Dermis microvascular lymphatic vessel endothelial cell (primary cell): ENCODE measurements at regions not wholly inside any gene's neighbourhood (a gene's known extent, or its start where the extent isn't known, plus 50 kb on each side); places are given as distances from the start of the nearest gene placed in this dataset.
"Not testable (repeated sequence)": the region's sequence is repeated elsewhere in the genome, so short reads cannot be mapped to it uniquely, and the experiment has no call there.

Experiments
- DNase-seq, 2 donors: peaks; one replicate each; pipeline versions ENCODE4 v3.0.0 to v3.0.0-alpha.2; 2010; ENCODE audit warnings: low read depth in 2 of 2

- DNase-seq = not testable (repeated sequence)
Observed at GRCh38 chr10:100638969-100639368, 103.2 kb downstream of the HIF1AN start.

GRCh38 chr10:100642295-100642994 is 102.9 kb upstream of the PAX2 start:
- no peak for DNase-seq

DNA sequence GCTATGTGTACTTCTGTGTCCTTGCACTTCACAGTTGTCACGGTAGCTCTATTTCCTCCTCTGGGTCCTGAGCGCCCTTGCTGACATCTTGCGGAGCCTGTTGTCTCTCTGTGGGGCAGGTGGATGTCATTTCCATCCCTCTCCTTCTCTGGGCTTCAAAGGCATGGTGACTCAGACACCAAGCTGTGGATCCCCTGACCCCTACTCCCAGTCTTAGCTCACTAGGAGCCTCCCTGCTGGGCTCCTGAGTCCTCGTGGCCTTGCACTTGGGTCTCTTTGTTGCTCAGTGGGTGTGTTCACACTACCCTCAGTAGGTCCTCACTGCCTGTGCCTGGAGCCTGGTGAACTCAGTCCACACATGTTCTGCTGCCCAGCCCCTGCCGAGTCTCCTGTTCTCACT is 100.3 kb upstream of the PAX2 start:
- no peak for DNase-seq

DNA sequence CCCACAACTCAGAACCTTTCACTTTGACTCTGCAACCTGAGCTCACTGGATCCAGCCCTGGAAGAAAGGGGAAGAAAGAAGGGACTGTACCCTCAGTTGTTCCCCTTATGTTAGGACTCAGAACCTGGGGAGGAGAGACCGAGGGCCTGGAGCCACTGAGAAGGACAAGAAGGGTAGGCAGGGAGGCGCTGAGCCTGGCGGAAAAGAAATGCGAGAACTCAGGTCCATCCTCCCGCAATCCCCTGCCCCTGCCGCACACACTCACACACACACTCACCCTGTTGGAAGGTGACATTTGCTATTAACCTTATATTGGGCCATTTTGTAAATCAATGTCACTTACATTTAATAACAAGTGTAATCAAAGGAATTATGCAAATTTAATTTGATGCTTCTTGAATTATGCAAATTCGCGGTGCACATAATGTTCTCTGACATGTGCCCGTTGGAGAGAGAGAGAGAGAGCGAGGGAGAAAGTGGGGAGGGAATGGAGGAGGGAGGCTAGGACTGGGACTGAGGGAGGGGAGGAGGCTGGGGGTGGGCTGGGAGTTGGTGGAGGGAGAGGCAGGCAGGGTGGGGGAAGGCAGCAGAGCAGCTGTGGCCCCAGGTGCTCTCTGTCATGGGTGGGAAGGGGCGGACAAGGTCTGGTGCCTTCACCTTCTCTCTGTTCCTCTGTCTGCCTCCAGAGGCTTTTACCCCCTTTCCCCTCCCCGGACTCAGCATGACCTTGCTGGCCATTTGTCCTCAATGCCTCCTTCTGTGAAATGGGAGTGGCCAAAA is 99.6 kb upstream of the PAX2 start:
- no peak for DNase-seq

- no peak for DNase-seq
Observed at GRCh38 chr10:100647928-100648327, 97.5 kb upstream of the PAX2 start.

- no peak for DNase-seq
Observed at GRCh38 chr10:100650693-100651092, 94.7 kb upstream of the PAX2 start.

DNA sequence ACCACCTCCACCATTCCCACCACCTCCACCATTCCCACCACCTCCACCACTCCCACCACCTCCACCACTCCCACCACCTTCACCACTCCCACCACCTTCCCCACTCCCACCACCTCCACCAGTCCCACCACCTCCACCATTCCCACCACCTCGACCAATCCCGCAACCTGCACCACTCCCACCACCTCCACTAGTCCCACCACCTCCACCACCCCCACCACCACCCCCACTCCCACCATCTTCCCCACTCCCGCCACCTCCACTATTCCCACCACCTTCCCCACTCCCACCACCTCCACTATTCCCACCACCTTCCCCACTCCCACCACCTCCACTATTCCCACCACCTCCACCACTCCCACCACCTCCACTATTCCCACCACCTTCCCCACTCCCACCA is 94.3 kb upstream of the PAX2 start:
- DNase-seq = not testable (repeated sequence)

GRCh38 chr10:100651916-100652315 is 93.5 kb upstream of the PAX2 start:
- DNase-seq = no peak

DNA sequence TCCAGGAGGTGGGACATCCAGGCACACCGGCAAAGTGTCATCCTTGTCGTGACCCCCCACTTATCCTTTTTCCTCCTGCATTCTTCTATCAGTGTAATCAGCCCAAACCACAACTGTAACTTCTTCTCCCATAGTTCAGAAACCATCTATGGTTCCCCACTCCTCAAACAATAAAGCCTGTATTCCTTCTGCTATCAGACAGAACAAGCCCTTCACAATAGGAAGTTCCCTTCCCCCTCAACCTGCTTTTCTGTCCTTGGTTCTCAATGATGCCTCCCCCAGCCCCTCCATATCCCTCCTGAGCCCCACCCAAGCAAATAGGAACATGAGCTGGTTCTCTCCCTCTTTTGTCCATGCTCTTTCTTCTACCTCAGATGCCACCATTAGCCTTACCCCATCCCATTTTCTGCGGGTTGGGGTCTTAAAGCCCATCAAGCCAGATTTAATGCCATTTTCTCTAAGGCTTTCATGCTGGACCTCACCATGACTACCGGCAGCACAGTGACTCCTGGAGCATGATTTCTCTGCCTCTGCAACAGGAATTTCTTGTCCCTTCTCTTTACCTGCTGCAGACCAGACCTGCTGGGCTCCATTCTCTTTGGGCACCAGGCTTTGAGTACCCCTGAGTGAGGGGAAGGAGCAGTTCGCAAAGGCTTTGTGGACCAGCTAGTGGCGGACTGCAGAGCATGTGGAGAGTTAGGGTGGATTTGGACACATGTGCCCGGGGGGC is 92.8 kb upstream of the PAX2 start:
- DNase-seq = no peak

DNA sequence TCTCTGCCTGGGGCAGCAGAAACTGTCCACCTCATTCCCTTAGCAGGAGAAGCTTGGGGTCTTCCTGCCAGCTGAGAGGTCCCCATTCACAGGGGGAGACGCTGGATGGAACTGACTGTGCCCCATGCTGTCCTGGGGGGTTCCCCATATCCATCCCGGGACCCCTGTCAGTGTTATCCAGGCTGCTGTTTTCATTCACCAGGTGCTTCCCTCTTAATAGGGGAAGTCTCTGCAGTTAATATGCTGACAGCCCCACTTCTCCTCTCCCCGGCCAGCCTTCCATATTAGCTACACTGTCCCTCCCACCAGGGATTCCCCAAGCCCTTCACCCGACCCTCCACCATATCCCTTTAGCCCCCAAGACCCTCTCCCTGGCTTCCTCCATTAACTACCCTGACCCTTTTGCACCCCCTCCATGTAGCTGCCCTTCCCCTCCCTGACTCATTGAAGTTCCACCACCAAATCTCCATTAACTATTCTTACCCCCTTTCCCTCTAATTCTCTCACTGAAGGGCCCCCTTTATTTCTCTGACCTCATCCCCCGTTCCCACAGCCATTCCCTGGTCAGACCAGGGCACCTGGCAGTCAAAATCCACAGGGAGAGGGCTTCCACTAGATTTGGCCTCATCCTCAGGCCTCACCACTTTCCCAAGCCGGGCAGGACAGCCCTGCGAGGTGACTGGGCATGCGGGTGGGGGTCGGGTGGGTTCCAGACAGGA is 92.0 kb upstream of the PAX2 start:
- no peak for DNase-seq

DNA sequence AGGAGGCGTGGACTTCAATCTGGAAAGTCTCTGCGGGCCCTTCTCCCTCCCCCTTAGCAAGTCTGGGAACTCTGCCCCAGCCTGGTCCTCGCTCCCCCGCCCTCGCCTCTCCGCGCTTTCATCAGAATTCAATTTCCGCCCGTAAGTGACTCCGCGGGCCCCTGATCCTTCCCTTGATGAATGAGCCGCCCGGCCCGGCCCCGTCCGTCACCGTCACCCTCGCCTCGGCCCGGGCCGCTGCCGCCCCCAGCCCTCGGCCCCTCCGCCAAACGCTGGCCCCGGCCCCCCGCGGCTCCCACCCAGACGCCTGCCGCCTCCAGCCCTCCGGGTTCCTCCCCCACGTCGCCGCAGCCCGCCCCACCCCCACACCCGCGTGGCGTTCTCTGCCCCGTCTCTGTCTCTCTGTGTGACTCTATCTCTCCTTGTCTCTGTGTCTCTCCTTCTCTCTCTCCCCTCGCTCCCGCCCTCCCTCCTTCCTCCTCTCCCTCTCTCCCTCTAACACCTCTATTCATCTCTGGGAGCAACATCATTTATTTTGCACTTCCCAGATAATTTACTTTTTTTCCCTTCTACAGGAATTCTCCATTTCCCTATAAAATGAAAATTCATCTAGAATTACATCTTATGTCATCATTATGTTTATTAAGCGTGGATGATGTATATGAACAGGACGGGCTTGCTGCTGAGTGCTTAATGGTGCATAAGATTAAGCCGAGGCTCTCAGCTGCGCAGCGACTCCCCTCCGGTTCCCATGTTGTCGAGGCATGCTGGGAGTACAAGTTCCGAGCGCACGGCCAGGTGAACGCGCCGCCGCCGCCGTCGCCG is 91.2 kb upstream of the PAX2 start:
- no peak for DNase-seq

GRCh38 chr10:100654782-100655325 is 90.5 kb upstream of the PAX2 start:
- no peak for DNase-seq

DNA sequence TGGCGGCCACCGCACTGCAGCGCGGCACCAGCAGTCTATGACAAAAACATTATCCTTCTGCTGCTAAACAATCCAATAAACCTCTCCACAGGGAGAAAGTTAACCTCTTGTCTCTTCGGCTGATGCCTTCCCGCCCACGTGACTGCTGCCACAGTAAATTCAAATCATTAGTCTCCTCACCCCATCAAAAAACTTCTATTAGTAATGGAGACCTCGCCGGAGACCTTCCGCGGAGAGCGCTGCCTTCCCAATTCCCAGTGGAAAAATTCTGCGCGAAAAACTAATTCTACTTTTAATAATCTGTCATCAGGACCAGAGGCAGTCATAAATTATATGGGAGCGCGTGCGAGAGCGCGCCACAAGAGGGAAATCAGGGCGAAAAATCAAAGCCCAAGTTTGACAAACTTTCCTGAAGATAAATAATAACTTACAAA is 90.0 kb upstream of the PAX2 start:
- DNase-seq = no peak

GRCh38 chr10:100655760-100656421 is 89.5 kb upstream of the PAX2 start:
- no peak for DNase-seq

DNA sequence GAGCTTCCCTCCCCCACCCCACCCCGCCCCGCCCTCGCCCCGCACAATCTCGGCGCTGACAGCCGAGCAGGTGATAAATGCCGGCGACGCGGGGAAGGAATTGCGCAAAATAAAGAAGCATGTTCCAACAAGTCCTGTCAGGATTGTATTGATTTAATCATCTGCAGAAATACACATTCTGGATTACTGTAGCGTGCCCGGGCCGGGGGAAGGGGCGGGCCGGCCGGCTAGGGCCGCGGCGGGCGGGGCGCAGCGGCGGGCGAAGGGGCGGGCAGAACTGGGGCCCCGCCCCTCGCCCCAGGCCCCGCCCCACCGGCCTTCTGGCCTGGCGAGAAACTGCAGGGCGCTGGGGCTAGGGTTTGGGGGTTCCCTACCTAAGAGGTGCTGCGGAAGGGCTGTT is 88.9 kb upstream of the PAX2 start:
- DNase-seq = no peak

GRCh38 chr10:100658269-100658668 is 87.1 kb upstream of the PAX2 start:
- DNase-seq = no peak

- no peak for DNase-seq
Observed at GRCh38 chr10:100659361-100660098, 85.9 kb upstream of the PAX2 start.

DNA sequence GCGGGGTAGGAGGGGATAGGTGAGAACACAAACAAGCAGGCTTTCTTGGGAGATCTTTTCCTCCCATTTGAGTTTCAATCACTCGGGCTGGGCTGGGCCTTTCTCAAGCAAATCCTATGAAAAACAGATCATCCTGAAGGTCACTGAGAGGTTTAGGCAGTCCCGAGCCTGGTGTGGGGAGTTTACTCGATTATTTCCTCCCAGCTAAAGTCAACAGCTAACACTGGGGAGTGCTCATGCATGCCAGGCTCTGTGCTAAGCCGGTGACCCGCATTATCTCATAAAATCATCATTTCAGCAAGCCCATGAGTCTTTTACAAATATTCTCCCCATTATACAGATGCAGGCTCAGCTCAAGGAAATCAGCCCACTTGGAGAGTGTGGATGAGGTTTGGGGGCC is 85.0 kb upstream of the PAX2 start:
- DNase-seq = no peak

DNA sequence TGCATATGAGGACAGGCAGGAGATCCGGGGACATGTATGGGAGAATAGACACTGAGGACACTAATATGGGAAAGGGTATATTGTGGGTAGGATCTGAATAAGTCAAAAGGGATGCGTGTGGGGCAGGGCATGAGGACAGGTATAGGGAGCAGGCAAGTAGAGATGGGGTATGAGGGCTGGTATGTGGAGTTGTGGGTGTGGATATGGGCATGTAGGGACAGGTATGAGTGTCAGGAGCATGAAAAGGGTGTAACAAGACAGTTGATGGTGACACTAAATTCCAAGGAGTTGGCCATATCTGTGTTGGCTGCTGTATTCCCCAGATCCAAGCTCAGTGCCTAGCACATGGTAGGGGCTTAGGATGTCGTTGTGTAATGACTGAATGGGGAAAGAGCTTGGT is 84.4 kb upstream of the PAX2 start:
- no peak for DNase-seq
